Large intestine (tissue), 3 donors: ENCODE measurements at regions not wholly inside any gene's neighbourhood (a gene's known extent, or its start where the extent isn't known, plus 50 kb on each side); places are given as distances from the start of the nearest gene placed in this dataset.

Experiments used
- DNase-seq, 2 donors: peaks; one replicate each; pipeline versions ENCODE4 v3.0.0 to v3.0.0-alpha.2; 2013
- H3K27ac ChIP-seq: one replicate; pipeline ENCODE4 v1.5.1; 2013; ENCODE audit warnings: low read length
- H3K27me3 ChIP-seq: 2 replicates; pipeline ENCODE4 v1.6.1; 2013; ENCODE audit warnings: low read length; ENCODE audit not compliant: control insufficient read depth, insufficient read depth
- H3K36me3 ChIP-seq: 2 replicates; pipeline ENCODE4 v1.6.1; 2013; ENCODE audit warnings: low read length; ENCODE audit not compliant: control insufficient read depth, insufficient read depth
- H3K4me1 ChIP-seq: one replicate; pipeline ENCODE4 v1.6.1; 2013; ENCODE audit warnings: low read length; ENCODE audit not compliant: control insufficient read depth, insufficient read depth
- H3K4me3 ChIP-seq: one replicate; pipeline ENCODE4 v1.5.1; 2013; ENCODE audit warnings: low read length
- H3K9me3 ChIP-seq: one replicate; pipeline ENCODE4 v1.6.1; 2013; ENCODE audit warnings: mild to moderate bottlenecking, low read depth, low read length, moderate library complexity; ENCODE audit not compliant: control insufficient read depth
- WGBS: methylation state at CpG from one replicate; pipeline ENCODE4 v1.1.5; 2013; ENCODE audit warnings: low lambda C conversion rate; ENCODE audit not compliant: insufficient coverage; 5-methylcytosine and 5-hydroxymethylcytosine counted together

DNA sequence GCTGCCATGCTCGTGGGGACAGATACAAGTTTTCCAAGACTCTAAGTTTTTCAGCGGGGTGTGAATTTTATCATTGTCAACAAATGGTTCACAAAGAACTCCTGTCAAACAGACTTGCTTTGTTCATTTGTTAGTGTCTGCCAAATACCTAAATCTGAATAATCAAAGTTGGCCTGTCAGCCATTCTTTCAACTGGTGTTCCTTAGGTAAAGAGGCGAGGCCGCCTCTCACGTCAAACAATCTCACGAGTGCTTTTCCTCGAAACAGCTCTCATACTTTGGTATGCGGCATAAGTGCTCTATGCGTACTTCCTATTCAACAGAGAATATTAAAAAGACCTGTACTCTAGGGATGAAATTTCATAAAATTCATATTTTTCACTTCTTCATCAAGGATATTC, 51.4 kb upstream of the KANK4 start:
- H3K4me3 ChIP-seq, result no peak overlapping the region
- no peaks in the 10 kb centered on the region for H3K36me3 ChIP-seq
- DNase-seq, result no peak
- H3K27me3 ChIP-seq, result peaks cover 2% of the 10 kb centered on the region
- H3K27ac ChIP-seq, result no peak overlapping the region
- no peaks in the 10 kb centered on the region for H3K4me1 ChIP-seq
- no CpG with 5 or more reads among the region's 9 CpGs for WGBS
- H3K9me3 ChIP-seq, result peaks cover 2% of the 10 kb centered on the region

- Histone ChIP-seq H3K27me3 (peaks cover 2% of the 10 kb centered on the region), H3K4me3 (no peak overlapping the region), H3K27ac (no peak overlapping the region), H3K9me3 (peaks cover 2% of the 10 kb centered on the region), H3K4me1 (no peaks in the 10 kb centered on the region), H3K36me3 (no peaks in the 10 kb centered on the region)
- WGBS, result no CpG with 5 or more reads among the region's 2 CpGs
- no peak for DNase-seq
Observed at GRCh38 chr1:62371375-62371774, 52.1 kb upstream of the KANK4 start.

DNA sequence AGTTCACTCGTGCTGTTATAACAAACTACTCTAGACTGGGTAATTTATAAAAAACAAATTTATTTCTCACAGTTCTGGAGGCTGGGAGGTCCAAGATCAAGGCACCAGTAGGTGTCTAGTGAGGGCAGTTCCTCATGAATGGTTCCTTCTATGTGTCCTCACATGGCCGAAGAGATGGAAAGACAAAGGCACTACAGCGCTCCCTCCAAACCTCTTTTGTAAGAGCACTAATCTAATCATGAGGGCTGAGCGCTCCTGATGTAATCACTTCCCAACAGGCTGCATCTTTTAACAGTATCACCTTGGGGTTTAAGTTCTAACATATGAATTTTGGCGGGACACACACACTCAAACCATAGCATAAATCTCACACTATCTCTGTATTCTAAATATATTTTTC, 54.0 kb upstream of the KANK4 start:
- no CpG with 5 or more reads among the region's 5 CpGs for WGBS
- H3K27ac ChIP-seq, result no peak overlapping the region
- H3K36me3 ChIP-seq, result no peaks in the 10 kb centered on the region

GRCh38 chr1:62377043-62377562, 57.9 kb upstream of the KANK4 start:
- WGBS, result no CpG with 5 or more reads among the region's 3 CpGs
- no peak overlapping the region for H3K4me3 ChIP-seq

More for the DNA sequence above, 54.0 kb upstream of the KANK4 start:
- no peak for DNase-seq
- H3K9me3 ChIP-seq, result no peaks in the 10 kb centered on the region
- peaks cover 2% of the 10 kb centered on the region for H3K27me3 ChIP-seq
- H3K4me3 ChIP-seq, result no peak overlapping the region
- H3K4me1 ChIP-seq, result no peaks in the 10 kb centered on the region

DNA sequence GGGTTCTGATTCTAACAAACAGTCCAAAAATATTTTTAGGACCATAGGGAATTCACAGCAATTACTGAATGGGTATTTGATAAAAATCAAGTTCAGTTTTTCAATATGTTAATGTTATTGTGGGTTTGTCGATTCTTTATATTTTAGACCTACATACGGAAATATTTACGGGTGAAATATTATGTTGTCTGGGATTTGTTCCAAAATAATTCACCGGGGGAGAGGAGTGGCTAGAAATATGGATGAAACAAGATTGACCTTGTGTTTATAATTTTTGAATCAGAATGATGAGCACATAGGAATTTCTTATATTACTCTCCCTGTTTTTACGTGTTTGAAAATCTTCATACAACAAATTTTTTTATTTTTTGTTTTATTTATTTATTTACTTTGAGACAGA, 56.7 kb upstream of the USP1 start:
- Histone ChIP-seq H3K4me3 (no peak overlapping the region), H3K4me1 (peaks cover 7% of the 10 kb centered on the region), H3K27ac (no peak overlapping the region), H3K36me3 (no peaks in the 10 kb centered on the region), H3K9me3 (no peaks in the 10 kb centered on the region), H3K27me3 (no peaks in the 10 kb centered on the region)
- no peak for DNase-seq
- WGBS, result 83% methylated on average over 2 of the region's 5 CpGs

More at GRCh38 chr1:62377043-62377562, 57.9 kb upstream of the KANK4 start:
- H3K36me3 ChIP-seq, result no peaks in the 10 kb centered on the region
- H3K9me3 ChIP-seq, result no peaks in the 10 kb centered on the region
- H3K27ac ChIP-seq, result no peak overlapping the region
- DNase-seq, result no peak
- H3K4me1 ChIP-seq, result no peaks in the 10 kb centered on the region
- no peaks in the 10 kb centered on the region for H3K27me3 ChIP-seq

DNA sequence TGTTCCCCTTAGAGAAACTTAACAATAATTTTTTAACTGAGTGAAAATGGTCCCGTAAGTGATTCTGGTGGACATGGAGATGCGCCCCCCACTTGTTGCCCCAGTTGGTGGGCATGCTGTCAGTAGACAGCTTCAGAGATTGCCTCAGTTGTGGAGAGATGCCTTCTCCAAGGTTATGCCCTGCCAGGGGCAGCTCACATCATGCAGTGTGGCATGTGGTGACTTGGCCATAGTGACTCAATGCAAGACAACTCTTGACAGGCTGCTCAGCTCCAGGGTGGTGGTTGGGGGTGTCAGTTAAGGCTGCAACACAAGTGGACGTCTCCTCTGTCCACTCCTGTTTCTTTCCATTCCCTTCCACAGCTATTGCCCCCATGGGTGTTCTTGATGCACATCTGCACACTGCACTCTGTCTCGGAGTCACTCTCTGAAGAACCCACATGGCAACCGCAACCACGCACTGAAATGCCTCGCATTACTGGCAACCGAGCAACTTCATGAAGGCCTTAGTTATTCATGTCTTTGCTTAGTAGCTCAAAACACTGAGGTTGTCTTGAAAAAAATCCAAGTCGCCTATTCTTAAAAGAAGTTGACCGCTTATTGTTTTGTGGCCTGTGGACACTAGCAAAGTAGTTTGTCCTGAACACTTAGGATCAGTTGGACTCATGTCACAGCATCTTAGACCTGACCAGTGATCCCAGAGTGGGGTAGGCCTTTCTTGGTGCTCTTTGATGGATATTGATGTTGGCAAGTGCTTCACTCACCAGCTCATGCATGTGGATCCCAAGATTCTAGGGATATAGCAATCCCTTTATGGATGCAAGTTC, 54.8 kb upstream of the USP1 start:
- Histone ChIP-seq H3K27me3 (no peaks in the 10 kb centered on the region), H3K4me1 (peaks cover 17% of the 10 kb centered on the region), H3K4me3 (no peak overlapping the region), H3K27ac (no peak overlapping the region), H3K9me3 (no peaks in the 10 kb centered on the region), H3K36me3 (no peaks in the 10 kb centered on the region)
- WGBS, result no CpG with 5 or more reads among the region's 10 CpGs
- DNase-seq, result no peak

- Histone ChIP-seq H3K27me3 (no peaks in the 10 kb centered on the region), H3K4me3 (no peak overlapping the region), H3K4me1 (peaks cover 21% of the 10 kb centered on the region), H3K36me3 (no peaks in the 10 kb centered on the region), H3K9me3 (no peaks in the 10 kb centered on the region), H3K27ac (no peak overlapping the region)
- WGBS, result no CpG with 5 or more reads among the region's 2 CpGs
- no peak for DNase-seq
Observed at GRCh38 chr1:62382658-62382955, 54.2 kb upstream of the USP1 start.

DNA sequence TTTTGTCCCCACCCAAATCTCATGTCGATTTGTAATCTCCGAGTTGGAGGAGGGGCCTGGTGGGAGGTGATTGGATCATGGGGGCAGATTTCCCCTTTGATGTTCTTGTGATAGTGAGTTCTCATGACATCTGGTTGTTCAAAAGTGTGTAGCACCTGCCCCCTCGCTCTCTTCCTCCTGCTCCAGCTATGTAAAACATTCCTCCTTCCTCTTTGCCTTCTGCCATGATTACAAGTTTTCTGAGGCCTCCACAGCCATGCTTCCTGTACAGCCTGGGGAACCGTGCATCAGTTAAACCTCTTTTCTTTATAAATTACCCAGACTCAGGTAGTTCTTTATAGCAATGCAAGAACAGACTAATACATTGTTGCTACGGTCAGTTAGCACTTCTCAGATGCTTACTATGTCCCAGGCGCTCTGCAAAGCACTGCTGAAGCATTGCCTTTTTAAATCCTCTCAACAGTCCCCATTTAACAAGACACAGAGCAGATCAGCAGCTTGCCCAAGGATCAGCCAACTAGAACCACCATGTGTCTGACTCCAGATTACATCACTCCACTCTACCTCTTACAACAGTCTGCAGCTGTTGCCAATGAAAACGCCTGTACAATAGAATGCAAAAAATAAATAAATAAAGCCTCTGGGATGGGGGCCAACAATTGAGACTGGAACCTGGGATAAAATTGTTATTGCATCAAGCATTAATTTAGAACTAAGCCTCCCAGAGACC, 52.4 kb upstream of the USP1 start:
- Histone ChIP-seq H3K36me3 (no peaks in the 10 kb centered on the region), H3K9me3 (no peaks in the 10 kb centered on the region), H3K4me3 (no peak overlapping the region), H3K27ac (no peak overlapping the region), H3K27me3 (no peaks in the 10 kb centered on the region), H3K4me1 (peaks cover 21% of the 10 kb centered on the region)
- 80% methylated on average over 1 of the region's 7 CpGs for WGBS
- DNase-seq, result peak; percentile 34 to 37

DNA sequence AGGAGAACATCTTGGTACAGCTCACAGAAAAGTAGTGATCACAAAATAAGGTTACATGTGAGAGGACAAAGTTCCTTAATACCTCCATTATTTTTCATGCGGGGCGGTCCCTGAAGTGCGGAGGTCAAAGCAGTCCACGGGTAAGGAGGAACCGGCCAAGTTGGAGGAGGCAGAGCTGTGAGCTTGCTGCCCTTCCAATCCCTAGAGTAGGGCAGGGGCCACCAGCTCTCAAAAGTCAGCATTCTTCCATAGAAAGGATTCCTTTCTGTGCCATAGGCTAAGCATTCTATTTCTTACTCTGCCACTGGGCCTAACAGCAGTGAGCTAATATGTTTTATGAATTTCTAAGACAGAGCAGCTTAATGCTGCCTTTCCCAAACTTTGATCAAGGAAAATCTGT, 50.9 kb upstream of the USP1 start:
- peaks cover 21% of the 10 kb centered on the region for H3K4me1 ChIP-seq
- no peak overlapping the region for H3K4me3 ChIP-seq
- DNase-seq, result peak in 1 of 2 donors; percentile 63
- H3K27me3 ChIP-seq, result no peaks in the 10 kb centered on the region
- H3K27ac ChIP-seq, result peak overlapping the region; percentile 11
- no peaks in the 10 kb centered on the region for H3K36me3 ChIP-seq
- no CpG with 5 or more reads among the region's 5 CpGs for WGBS
- no peaks in the 10 kb centered on the region for H3K9me3 ChIP-seq

DNA sequence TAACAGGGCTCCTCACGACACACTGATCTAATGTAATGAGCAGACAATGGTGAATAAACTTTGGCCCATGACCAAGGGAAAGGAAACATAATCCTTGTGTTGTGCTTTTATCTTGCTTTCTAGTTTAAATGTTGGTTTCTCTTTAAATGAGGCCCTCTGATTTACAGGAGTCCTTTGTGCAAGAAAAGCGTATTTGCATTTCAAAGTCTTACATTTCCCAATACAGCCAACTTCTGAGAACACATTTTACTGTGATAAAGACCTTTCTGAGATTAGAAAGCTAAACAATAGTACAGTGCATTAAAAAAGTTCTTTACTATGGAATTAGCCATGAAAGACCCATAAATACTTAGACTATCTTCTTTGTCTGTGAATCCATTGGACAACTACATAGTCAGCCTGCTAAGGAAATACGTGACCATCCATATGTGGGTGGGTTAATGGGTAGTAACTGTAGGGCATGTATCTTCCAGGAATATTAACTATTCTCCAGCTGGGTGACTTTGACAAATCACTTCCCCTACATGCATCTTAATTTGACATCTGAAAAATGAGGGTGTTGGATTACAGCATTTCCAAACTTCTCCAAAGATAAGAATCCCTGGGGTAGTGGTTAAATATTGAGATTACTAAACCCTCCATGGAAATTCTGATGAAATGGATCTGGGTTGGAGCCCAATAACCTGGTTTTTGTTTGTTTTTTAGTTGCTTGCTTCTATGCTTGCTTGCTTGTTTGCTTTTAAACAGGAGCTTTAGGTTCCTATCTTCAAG, 50.3 kb upstream of the USP1 start:
- Histone ChIP-seq H3K36me3 (no peaks in the 10 kb centered on the region), H3K27me3 (no peaks in the 10 kb centered on the region), H3K9me3 (no peaks in the 10 kb centered on the region), H3K27ac (peak overlapping the region; percentile 50), H3K4me1 (peaks cover 21% of the 10 kb centered on the region), H3K4me3 (no peak overlapping the region)
- peak; percentile 72 to 87 for DNase-seq
- WGBS, result no CpG with 5 or more reads among the region's 3 CpGs
